Renal pelvis (tissue), 1 donor: ENCODE measurements at regions not wholly inside any gene's neighbourhood (a gene's known extent, or its start where the extent isn't known, plus 50 kb on each side); places are given as distances from the start of the nearest gene placed in this dataset.
"Not testable (repeated sequence)": the region's sequence is repeated elsewhere in the genome, so short reads cannot be mapped to it uniquely, and the experiment has no call there.

Experiments used
- DNase-seq: peaks from one replicate; pipeline ENCODE4 v3.0.0-alpha.2; 2013

GRCh38 chr5:168123631-168124528 lies 167.6 kb upstream of the WWC1 start:
- no peak for DNase-seq

GRCh38 chr5:168125445-168126199 lies 165.8 kb upstream of the WWC1 start:
- no peak for DNase-seq

GRCh38 chr5:168126606-168127005 lies 164.8 kb upstream of the WWC1 start:
- no peak for DNase-seq

GRCh38 chr5:168128111-168128510 lies 163.3 kb upstream of the WWC1 start:
- no peak for DNase-seq

- no peak for DNase-seq
Observed at GRCh38 chr5:168128557-168128956, 162.9 kb upstream of the WWC1 start.

- no peak for DNase-seq
Observed at GRCh38 chr5:168131519-168131918, 159.9 kb upstream of the WWC1 start.

- no peak for DNase-seq
Observed at GRCh38 chr5:168132241-168132641, 159.2 kb upstream of the WWC1 start.

- no peak for DNase-seq
Observed at GRCh38 chr5:168135897-168136296, 155.5 kb upstream of the WWC1 start.

- no peak for DNase-seq
Observed at GRCh38 chr5:168136340-168136739, 155.1 kb upstream of the WWC1 start.

- DNase-seq = no peak
Observed at GRCh38 chr5:168137265-168137664, 154.2 kb upstream of the WWC1 start.

- DNase-seq = no peak
Observed at GRCh38 chr5:168140241-168140640, 151.2 kb upstream of the WWC1 start.

GRCh38 chr5:168142402-168142801 lies 149.0 kb upstream of the WWC1 start:
- DNase-seq = no peak

- DNase-seq = not testable (repeated sequence)
Observed at GRCh38 chr5:168143521-168143920, 147.9 kb upstream of the WWC1 start.

- DNase-seq = no peak
Observed at GRCh38 chr5:168147106-168147505, 144.3 kb upstream of the WWC1 start.

GRCh38 chr5:168147568-168148360 lies 143.7 kb upstream of the WWC1 start:
- DNase-seq = no peak

- DNase-seq = no peak
Observed at GRCh38 chr5:168151041-168151440, 140.4 kb upstream of the WWC1 start.

- no peak for DNase-seq
Observed at GRCh38 chr5:168152660-168153059, 138.8 kb upstream of the WWC1 start.

GRCh38 chr5:168153263-168153875 lies 138.1 kb upstream of the WWC1 start:
- no peak for DNase-seq

GRCh38 chr5:168153876-168154270 lies 137.6 kb upstream of the WWC1 start:
- DNase-seq = no peak

- DNase-seq = no peak
Observed at GRCh38 chr5:168155585-168155984, 135.9 kb upstream of the WWC1 start.

- DNase-seq = no peak
Observed at GRCh38 chr5:168156170-168156569, 135.3 kb upstream of the WWC1 start.

- DNase-seq = no peak
Observed at GRCh38 chr5:168157141-168157540, 134.3 kb upstream of the WWC1 start.
